Hypothalamus (tissue), 51 donors: ENCODE measurements at regions not wholly inside any gene's neighbourhood (a gene's known extent, or its start where the extent isn't known, plus 50 kb on each side); places are given as distances from the start of the nearest gene placed in this dataset.

Experiments used
- DNase-seq, 51 donors: peaks; one replicate each; lab custom pipeline; 2025; lab: John Stamatoyannopoulos, UW

DNA sequence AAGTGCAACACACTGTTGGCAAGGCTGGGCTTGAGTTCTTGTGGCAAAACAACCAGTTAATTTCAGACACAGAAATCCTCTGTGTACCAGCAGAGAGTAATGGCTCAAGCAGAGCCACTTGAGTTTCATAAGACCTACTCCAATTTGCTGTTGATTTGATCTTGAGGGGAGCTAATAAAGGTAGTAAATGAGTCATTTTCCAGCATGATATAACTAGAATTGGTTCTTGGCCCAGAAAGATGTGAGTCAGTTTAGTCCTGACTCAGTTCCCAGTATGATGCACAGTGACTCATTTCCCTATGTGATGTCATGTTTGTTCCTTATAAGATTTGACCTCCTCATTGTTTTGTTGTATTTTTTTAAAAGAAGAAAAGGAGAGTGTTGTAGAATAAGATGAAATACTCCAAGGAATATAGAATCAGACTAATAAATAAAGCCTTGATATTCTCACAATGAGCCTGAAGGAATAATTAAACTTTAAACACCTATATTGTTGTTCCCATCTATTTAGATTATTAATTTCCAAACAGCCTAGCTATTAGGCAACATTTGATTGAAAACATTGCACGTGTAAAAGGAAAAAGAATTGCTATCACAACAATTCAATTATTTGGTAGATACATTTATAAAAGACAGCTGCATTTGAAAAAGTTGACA lies 186.2 kb downstream of the REEP3 start:
- peak in 1 of 51 donors; percentile 14 for DNase-seq

- DNase-seq: no peak
Measured at GRCh38 chr10:63708421-63708820, 187.2 kb downstream of the REEP3 start.

- DNase-seq: no peak
Measured at GRCh38 chr10:63710703-63711102, 189.5 kb downstream of the REEP3 start.

DNA sequence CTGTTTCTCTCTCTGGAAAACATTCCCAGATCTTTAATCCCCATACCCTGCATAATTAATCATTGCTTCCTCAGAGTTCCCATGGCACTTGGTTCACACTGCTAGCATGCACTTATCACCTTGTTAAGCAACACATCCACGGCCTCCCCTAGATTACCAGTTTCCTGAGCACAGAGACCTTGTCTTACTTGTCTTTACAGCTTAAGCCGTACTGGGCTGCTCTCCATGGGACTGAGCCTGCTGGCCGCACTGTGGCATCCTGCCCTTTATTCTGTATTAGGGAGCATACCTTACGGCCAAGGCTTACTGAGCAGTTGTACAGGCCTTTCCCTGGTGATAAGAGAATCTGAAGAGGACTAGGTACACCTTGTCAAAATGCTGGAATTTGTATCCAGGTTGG lies 190.2 kb downstream of the REEP3 start:
- peak in 3 of 51 donors; percentile 10 to 24 (median 16) for DNase-seq

DNA sequence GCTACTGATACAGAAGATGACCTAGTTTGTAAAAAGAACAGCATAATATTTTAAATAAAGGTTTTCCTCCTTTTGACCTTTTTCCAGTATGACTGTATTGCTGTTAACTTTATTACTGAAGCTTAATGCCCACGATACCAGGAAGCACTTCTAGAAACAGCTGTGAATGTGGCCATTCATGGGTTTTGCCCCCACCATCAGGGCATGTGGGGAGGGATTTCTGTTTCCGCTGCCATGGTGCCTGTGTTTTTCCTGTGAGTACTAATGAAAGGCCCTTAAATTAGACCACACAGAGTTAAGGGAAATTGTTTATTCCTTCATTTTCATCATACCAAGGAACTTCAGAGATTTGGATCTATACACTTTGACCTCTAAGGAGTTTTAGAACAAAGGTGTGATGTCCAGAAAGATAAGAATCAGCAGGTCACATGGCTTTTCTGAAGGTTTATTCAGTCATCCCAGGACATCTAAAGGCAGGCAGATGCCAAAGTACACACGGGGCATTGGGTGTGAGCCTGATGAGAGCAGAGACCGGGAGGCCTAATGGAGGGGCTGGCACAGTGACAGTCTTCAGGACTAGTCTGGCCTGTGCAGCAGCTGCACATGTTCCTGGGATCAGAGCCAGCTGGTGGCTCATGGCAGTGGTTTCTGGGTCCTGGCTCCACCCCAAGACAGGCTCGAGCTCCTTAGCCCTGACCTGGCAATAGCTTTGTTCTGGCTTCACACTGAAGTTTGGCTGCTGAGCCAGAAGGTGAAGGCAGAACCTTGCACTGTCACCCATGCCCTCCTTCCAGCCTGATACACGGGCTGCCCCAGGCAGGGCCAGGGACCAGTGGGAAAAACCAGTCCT lies 190.9 kb downstream of the REEP3 start:
- DNase-seq: peak in 48 of 51 donors; percentile 15 to 86 (median 66)

DNA sequence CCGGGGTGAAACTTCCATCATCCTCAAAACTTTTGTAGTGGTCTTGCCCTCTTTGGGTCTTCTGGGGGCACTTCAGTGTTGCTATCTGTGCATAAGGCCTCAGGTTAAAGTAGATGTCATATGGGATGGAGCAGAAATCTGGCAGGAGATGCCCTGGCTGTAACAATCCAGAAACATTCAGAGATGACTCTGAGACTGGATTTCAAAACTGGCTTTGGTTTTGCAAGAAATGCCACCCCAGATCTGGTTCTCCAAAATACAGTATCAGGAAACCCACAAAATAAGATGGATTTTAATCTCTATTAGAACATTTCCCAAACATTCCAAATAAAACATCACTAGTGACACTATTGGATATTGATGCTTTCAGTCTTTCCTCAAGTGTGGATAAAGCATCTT lies 191.5 kb downstream of the REEP3 start:
- no peak for DNase-seq

DNA sequence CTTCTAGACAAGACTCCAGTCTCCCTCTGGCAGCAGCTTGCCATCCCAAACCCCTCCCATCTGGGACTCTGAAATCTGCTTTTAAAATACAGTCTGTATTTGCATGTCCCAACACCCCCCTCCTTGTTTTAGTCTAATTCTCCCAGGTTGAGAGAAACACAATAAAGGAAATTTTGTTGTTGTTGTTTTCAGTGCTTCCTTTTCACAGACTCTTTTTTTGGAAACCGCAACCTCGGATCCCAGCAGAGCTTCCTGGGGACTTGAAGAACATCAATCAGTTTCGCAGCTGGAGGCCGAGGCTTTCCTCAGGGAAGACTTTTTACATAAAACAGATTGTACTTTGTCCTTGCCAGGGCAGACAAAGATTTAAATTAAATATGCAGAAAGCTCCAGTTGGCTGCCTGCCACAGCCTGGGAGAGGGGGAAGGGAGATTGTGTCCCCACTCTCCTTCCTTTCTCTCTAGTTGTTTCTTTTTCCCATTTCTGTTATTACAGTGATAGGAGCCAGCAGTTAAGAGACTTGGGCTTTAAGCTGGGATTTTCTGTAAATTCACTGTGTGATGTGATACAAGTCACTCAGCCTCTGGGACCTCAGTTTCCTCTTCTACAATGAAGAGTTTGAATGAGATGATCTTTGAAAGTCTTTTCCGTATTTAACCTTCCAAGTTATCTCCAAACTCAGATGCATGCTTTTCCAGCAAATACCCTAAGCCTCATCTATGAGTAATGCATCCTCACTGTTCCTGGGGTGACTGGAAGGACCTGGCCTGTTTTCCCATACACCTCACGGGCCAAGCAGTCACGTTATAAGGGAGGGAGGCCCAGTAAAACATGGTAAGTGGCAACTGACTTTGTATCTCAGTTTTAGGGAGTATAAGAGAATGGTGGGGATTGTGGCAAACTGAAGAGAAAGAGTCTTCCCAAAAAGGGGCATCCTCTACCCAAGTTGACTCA lies 192.3 kb downstream of the REEP3 start:
- peak in 31 of 51 donors; percentile 3 to 64 (median 24) for DNase-seq

DNA sequence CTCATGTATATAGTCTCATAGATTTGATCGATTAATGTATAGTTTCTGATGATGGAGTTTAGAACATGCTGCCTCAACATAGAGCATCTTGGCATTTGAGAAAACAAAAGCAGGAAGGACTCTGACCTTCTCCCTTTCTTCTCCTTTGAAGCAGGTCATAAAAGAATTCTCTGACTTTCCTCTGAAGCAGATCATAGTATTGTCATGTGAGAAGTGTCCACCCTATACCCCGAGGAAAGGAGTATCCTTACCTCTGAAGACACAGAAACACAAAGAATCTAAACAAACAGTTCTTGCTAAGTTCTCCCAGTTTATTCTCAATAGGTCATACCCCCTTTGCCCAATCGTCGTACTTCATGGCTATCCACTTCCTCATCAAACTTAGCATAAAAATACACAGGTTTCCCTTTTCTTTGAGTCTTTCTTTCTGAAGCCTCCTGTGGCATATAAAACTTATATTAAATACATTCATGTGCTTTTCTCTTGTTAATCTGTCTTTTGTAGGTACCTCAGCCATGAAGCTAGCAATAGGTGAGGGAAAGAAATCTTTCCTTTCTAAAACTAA lies 194.9 kb downstream of the REEP3 start:
- DNase-seq: no peak

- DNase-seq: no peak
Measured at GRCh38 chr10:63717027-63717715, 196.0 kb downstream of the REEP3 start.

- no peak for DNase-seq
Measured at GRCh38 chr10:63718006-63718405, 196.8 kb downstream of the REEP3 start.

- DNase-seq: no peak
Measured at GRCh38 chr10:63718421-63718820, 197.2 kb downstream of the REEP3 start.

DNA sequence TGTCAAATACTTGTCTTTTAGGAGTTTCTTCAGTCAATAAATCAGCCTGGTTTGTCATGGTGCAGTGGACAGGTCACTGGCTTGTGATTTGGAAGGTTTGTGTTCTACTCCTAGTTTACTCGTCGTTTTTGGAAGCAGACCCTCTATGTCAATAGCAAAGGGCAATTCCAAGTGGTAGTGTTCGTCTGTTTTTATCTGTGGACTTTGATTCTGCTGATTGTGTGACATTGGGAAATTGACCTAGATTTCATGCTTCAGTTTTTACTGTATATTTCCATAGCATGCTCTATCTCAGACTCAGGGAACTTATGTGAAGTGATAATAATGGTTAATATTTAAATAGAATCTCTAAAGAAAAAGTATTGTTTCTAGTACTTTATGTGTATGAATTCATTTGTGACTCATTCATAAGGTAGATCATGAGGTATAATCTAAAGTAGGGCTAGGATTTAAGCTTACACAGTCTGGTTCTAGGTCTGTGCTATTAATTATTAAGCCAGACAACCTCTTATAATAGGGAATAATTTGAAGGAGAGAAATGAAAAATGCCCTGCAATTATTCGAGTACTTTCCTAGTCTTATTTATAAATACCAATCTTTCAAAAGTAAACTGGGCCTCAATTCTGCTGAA lies 198.1 kb downstream of the REEP3 start:
- no peak for DNase-seq

- DNase-seq: peak in 9 of 51 donors; percentile 5 to 49 (median 20)
Measured at GRCh38 chr10:63720072-63720537, 198.9 kb downstream of the REEP3 start.

DNA sequence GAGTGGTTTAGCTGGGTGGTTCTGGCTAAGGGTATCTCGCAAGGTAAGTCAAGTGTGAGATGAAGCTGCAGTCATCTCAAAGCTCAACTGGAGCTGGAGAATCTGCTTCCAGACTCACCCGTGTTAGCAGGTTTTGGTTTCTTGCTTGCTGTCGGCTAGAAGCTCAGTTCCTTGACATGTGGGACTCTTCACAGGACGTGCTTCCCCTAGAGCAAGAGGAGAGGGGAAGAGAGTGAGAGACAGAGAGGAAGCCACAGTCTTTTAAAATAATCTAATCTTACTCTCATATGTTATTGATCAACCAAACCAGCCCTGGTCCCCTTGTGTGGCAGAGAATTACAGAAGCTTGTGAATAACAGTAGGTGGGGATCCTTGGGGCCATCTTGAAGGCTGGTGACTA lies 199.5 kb downstream of the REEP3 start:
- no peak for DNase-seq

GRCh38 chr10:63722537-63722936 lies 201.3 kb downstream of the REEP3 start:
- no peak for DNase-seq

- DNase-seq: no peak
Measured at GRCh38 chr10:63723320-63723719, 202.1 kb downstream of the REEP3 start.

DNA sequence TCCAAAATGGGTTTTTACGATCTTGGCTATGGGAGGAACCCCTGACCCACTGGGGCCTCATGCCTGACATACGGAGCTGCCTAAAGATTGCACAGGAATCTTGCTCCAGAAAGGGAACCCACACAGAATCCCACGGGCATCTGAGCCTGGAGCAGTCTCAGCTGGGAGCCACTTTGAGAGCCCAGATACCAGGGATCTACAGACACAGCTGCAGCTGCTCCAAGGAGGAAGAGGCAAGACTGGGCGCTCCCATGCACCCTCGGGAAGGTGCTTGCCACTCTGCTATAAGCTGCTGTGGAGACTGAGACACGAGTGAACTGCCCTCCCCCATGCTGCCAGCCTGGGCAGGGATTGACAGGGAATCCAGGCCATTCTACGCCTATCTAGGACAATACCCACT lies 202.5 kb downstream of the REEP3 start:
- no peak for DNase-seq

- DNase-seq: no peak
Measured at GRCh38 chr10:63724922-63725321, 203.7 kb downstream of the REEP3 start.

GRCh38 chr10:63726867-63727266 lies 205.7 kb downstream of the REEP3 start:
- DNase-seq: no peak
